ENCODE measurements at regions not wholly inside any gene's neighbourhood (a gene's known extent, or its start where the extent isn't known, plus 50 kb on each side); places are given as distances from the start of the nearest gene placed in this dataset.

DNA sequence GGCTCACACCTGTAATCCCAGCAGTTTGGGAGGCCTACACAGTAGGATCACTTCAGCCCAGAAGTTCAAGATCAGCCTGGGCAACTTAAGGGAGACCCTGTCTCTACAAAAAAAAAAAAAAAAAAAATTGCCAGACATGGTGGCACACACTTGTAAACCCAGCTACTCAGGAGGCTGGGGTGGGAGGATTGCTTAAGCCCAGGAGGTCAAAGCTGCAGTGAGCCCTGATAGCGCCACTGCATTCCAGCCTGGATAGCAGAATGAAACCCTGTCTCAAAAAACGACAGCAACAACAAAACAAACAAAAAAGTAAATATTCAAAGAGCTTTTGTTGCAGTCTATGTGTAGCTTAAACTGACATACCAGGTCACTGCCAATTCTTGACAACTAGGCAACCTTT, 63.1 kb upstream of the TANK start (continued):
- TF ChIP-seq, protein P1, sequence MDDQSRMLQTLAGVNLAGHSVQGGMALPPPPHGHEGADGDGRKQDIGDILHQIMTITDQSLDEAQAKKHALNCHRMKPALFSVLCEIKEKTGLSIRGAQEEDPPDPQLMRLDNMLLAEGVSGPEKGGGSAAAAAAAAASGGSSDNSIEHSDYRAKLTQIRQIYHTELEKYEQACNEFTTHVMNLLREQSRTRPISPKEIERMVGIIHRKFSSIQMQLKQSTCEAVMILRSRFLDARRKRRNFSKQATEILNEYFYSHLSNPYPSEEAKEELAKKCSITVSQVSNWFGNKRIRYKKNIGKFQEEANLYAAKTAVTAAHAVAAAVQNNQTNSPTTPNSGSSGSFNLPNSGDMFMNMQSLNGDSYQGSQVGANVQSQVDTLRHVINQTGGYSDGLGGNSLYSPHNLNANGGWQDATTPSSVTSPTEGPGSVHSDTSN (IDR thresholded peaks at IDR 0.05): no peak
- no peak for TF ChIP-seq KDM1A (IDR thresholded peaks at IDR 0.05; ENCODE audit: low read depth)
- TF ChIP-seq, protein P2, sequence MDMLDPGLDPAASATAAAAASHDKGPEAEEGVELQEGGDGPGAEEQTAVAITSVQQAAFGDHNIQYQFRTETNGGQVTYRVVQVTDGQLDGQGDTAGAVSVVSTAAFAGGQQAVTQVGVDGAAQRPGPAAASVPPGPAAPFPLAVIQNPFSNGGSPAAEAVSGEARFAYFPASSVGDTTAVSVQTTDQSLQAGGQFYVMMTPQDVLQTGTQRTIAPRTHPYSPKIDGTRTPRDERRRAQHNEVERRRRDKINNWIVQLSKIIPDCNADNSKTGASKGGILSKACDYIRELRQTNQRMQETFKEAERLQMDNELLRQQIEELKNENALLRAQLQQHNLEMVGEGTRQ (IDR thresholded peaks at IDR 0.05): no peak

DNA sequence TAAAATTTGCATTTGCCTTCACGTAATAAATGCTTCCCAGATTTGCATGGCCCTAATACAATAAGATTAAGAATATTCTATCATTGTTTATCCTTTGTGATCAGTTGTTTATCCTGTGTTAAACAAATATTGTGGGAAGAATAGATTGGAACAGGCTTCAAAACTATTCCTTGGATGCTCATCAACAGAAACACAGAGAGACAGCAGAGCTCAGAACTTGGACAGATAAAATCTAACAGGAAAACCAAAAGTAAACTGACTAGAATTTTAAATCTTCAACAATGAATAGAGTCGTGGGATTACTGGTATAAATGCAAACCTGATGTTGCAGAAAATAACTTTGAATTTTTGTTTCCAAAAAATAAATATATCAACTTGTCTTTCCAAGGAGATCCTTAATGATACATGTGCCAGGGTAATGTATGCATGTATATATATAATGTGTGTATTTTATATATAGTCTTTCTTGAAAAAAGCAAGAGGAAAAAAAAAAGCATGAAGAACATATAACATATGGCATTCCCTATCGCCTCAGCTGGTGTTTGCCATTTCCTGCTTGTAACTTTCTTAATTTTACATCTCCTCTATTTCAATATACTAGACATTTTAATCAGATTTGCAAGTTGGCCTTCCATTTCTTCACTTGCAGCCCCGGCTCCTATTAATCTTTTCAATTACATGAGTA, 59.9 kb upstream of the TANK start:
- no peak for ATAC-seq
- peaks cover 25% of the 10 kb centered on the region for H3K4me1 ChIP-seq
- POLR2A ChIA-PET: no interaction called here
- no peak for FAIRE-seq
- no peak for DNase-seq (ENCODE audit: low read depth in 1 of 2, low spot score in 1 of 2)
- no peak overlapping the region for H3K27ac ChIP-seq
- no peak overlapping the region for H3K4me3 ChIP-seq
- no peak overlapping the region for H3K4me2 ChIP-seq
- H3K9me3 ChIP-seq: no peaks in the 10 kb centered on the region
- CTCF ChIA-PET: interaction anchor here (1.2 kb wide), 1 partner anchor 37 kb away, joined by 3 read pairs; no protein-coding TSS in a partner anchor
- TF ChIP-seq HOXB5 (CRISPR knock-in tag; IDR thresholded peaks at IDR 0.05) (no peak), POLR2AphosphoS2 (conservative IDR thresholded peaks at IDR 0.05; ENCODE audit: low read length) (no peak), GATA3 (IDR thresholded peaks at IDR 0.05; ENCODE audit: borderline replicate concordance) (no peak), ZNF302 (CRISPR knock-in tag; IDR thresholded peaks at IDR 0.05) (no peak), CBX2 (IDR thresholded peaks at IDR 0.05; ENCODE audit: borderline replicate concordance, low read depth) (no peak), RAD21 (conservative IDR thresholded peaks at IDR 0.05 in 1 of 2, IDR thresholded peaks at IDR 0.05 in 1 of 2) (no peak), RNF2 (IDR thresholded peaks at IDR 0.05; ENCODE audit: borderline replicate concordance, low read depth) (no peak), TFCP2L1 (CRISPR knock-in tag; IDR thresholded peaks at IDR 0.05) (no peak), MYC (IDR thresholded peaks at IDR 0.05; ENCODE audit: borderline replicate concordance, low read length) (no peak), BHLHE40 (IDR thresholded peaks at IDR 0.05; ENCODE audit: low read depth, low read length) (no peak)
- TF ChIP-seq, protein P3, sequence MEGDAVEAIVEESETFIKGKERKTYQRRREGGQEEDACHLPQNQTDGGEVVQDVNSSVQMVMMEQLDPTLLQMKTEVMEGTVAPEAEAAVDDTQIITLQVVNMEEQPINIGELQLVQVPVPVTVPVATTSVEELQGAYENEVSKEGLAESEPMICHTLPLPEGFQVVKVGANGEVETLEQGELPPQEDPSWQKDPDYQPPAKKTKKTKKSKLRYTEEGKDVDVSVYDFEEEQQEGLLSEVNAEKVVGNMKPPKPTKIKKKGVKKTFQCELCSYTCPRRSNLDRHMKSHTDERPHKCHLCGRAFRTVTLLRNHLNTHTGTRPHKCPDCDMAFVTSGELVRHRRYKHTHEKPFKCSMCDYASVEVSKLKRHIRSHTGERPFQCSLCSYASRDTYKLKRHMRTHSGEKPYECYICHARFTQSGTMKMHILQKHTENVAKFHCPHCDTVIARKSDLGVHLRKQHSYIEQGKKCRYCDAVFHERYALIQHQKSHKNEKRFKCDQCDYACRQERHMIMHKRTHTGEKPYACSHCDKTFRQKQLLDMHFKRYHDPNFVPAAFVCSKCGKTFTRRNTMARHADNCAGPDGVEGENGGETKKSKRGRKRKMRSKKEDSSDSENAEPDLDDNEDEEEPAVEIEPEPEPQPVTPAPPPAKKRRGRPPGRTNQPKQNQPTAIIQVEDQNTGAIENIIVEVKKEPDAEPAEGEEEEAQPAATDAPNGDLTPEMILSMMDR (IDR thresholded peaks at IDR 0.05): no peak
- TF ChIP-seq, protein P4, sequence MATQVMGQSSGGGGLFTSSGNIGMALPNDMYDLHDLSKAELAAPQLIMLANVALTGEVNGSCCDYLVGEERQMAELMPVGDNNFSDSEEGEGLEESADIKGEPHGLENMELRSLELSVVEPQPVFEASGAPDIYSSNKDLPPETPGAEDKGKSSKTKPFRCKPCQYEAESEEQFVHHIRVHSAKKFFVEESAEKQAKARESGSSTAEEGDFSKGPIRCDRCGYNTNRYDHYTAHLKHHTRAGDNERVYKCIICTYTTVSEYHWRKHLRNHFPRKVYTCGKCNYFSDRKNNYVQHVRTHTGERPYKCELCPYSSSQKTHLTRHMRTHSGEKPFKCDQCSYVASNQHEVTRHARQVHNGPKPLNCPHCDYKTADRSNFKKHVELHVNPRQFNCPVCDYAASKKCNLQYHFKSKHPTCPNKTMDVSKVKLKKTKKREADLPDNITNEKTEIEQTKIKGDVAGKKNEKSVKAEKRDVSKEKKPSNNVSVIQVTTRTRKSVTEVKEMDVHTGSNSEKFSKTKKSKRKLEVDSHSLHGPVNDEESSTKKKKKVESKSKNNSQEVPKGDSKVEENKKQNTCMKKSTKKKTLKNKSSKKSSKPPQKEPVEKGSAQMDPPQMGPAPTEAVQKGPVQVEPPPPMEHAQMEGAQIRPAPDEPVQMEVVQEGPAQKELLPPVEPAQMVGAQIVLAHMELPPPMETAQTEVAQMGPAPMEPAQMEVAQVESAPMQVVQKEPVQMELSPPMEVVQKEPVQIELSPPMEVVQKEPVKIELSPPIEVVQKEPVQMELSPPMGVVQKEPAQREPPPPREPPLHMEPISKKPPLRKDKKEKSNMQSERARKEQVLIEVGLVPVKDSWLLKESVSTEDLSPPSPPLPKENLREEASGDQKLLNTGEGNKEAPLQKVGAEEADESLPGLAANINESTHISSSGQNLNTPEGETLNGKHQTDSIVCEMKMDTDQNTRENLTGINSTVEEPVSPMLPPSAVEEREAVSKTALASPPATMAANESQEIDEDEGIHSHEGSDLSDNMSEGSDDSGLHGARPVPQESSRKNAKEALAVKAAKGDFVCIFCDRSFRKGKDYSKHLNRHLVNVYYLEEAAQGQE (IDR thresholded peaks at IDR 0.05): no peak
- TF ChIP-seq, protein P5, sequence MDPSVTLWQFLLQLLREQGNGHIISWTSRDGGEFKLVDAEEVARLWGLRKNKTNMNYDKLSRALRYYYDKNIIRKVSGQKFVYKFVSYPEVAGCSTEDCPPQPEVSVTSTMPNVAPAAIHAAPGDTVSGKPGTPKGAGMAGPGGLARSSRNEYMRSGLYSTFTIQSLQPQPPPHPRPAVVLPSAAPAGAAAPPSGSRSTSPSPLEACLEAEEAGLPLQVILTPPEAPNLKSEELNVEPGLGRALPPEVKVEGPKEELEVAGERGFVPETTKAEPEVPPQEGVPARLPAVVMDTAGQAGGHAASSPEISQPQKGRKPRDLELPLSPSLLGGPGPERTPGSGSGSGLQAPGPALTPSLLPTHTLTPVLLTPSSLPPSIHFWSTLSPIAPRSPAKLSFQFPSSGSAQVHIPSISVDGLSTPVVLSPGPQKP (IDR thresholded peaks at IDR 0.05; ENCODE audit: low read depth, low read length): no peak
- TF ChIP-seq, protein P6, sequence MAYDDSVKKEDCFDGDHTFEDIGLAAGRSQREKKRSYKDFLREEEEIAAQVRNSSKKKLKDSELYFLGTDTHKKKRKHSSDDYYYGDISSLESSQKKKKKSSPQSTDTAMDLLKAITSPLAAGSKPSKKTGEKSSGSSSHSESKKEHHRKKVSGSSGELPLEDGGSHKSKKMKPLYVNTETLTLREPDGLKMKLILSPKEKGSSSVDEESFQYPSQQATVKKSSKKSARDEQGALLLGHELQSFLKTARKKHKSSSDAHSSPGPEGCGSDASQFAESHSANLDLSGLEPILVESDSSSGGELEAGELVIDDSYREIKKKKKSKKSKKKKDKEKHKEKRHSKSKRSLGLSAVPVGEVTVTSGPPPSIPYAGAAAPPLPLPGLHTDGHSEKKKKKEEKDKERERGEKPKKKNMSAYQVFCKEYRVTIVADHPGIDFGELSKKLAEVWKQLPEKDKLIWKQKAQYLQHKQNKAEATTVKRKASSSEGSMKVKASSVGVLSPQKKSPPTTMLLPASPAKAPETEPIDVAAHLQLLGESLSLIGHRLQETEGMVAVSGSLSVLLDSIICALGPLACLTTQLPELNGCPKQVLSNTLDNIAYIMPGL (CRISPR knock-in tag; IDR thresholded peaks at IDR 0.05; ENCODE audit: borderline replicate concordance): no peak
- WGBS (ENCODE audit: missing lambda C conversion rate): 75% methylated on average over 4 of the region's 4 CpGs
